ENCODE measurements at regions not wholly inside any gene's neighbourhood (a gene's known extent, or its start where the extent isn't known, plus 50 kb on each side); places are given as distances from the start of the nearest gene placed in this dataset.

- Mint-ChIP-seq H3K27ac (no peak overlapping the region), H3K27me3 (no peaks in the 10 kb centered on the region), H3K4me1 (ENCODE audit: low read depth) (no peaks in the 10 kb centered on the region), H3K36me3 (ENCODE audit: low read depth) (no peaks in the 10 kb centered on the region), H3K4me3 (no peak overlapping the region), H3K9me3 (no peaks in the 10 kb centered on the region)
- Histone ChIP-seq H3K9me3 (ENCODE audit: control insufficient read depth in 1 of 2, insufficient read depth in 1 of 2, low read length in 2 of 2) (no peaks in the 10 kb centered on the region), H3K4me3 (ENCODE audit: low read length) (no peak overlapping the region), H3K36me3 (ENCODE audit: insufficient read depth, low read length) (no peaks in the 10 kb centered on the region), H3K4me1 (ENCODE audit: insufficient read depth, low read length) (no peaks in the 10 kb centered on the region), H3K27me3 (ENCODE audit: control insufficient read depth in 1 of 2, insufficient read depth in 2 of 2, low read length in 2 of 2) (no peaks in the 10 kb centered on the region), H3K27ac (ENCODE audit: low read depth in 1 of 2, low read length in 2 of 2) (no peak overlapping the region)
- TF ChIP-seq CTCF (IDR thresholded peaks at IDR 0.05), result no peak
- no peak for DNase-seq
- no peak for ATAC-seq (ENCODE audit: poor library complexity)
- POLR2A ChIA-PET, result no interaction called here
- CTCF ChIA-PET, result no interaction called here
- intact Hi-C loops (cut with DNase I, micrococcal nuclease), result no loop called here
Measured at GRCh38 chr7:118059209-118059608, 124.8 kb upstream of the LSM8 start.

- CTCF ChIA-PET, result no interaction called here
- H3K9me3 Mint-ChIP-seq, result no peaks in the 10 kb centered on the region
- Histone ChIP-seq H3K9me3 (ENCODE audit: control insufficient read depth in 1 of 2, insufficient read depth in 1 of 2, low read length in 2 of 2) (no peaks in the 10 kb centered on the region), H3K4me3 (ENCODE audit: low read length) (no peak overlapping the region), H3K27me3 (ENCODE audit: control insufficient read depth in 1 of 2, insufficient read depth in 2 of 2, low read length in 2 of 2) (no peaks in the 10 kb centered on the region), H3K36me3 (ENCODE audit: insufficient read depth, low read length) (no peaks in the 10 kb centered on the region), H3K27ac (ENCODE audit: low read depth in 1 of 2, low read length in 2 of 2) (no peak overlapping the region), H3K4me1 (ENCODE audit: insufficient read depth, low read length) (no peaks in the 10 kb centered on the region)
- no peak for TF ChIP-seq CTCF (IDR thresholded peaks at IDR 0.05)
- ATAC-seq (ENCODE audit: poor library complexity) (no peak), DNase-seq (no peak)
- no peaks in the 10 kb centered on the region for H3K36me3 Mint-ChIP-seq (ENCODE audit: low read depth)
- no peak overlapping the region for H3K4me3 Mint-ChIP-seq
- no peak overlapping the region for H3K27ac Mint-ChIP-seq
- H3K27me3 Mint-ChIP-seq, result no peaks in the 10 kb centered on the region
- POLR2A ChIA-PET, result no interaction called here
- H3K4me1 Mint-ChIP-seq (ENCODE audit: low read depth), result no peaks in the 10 kb centered on the region
- intact Hi-C loops (cut with DNase I, micrococcal nuclease), result no loop called here
Measured at GRCh38 chr7:118060692-118061091, 123.3 kb upstream of the LSM8 start.

- no peaks in the 10 kb centered on the region for H3K27me3 Mint-ChIP-seq
- H3K27ac Mint-ChIP-seq, result no peak overlapping the region
- ChIA-PET CTCF (no interaction called here), POLR2A (no interaction called here)
- H3K9me3 ChIP-seq (ENCODE audit: control insufficient read depth in 1 of 2, insufficient read depth in 1 of 2, low read length in 2 of 2), result no peaks in the 10 kb centered on the region
- H3K27me3 ChIP-seq (ENCODE audit: control insufficient read depth in 1 of 2, insufficient read depth in 2 of 2, low read length in 2 of 2), result no peaks in the 10 kb centered on the region
- H3K9me3 Mint-ChIP-seq, result no peaks in the 10 kb centered on the region
- no peaks in the 10 kb centered on the region for H3K4me1 ChIP-seq (ENCODE audit: insufficient read depth, low read length)
- H3K4me3 ChIP-seq (ENCODE audit: low read length), result no peak overlapping the region
- intact Hi-C loops (cut with DNase I, micrococcal nuclease), result no loop called here
- no peak overlapping the region for H3K4me3 Mint-ChIP-seq
- no peaks in the 10 kb centered on the region for H3K36me3 ChIP-seq (ENCODE audit: insufficient read depth, low read length)
- ATAC-seq (ENCODE audit: poor library complexity) (no peak), DNase-seq (no peak)
- no peak overlapping the region for H3K27ac ChIP-seq (ENCODE audit: low read depth in 1 of 2, low read length in 2 of 2)
- H3K4me1 Mint-ChIP-seq (ENCODE audit: low read depth), result no peaks in the 10 kb centered on the region
- H3K36me3 Mint-ChIP-seq (ENCODE audit: low read depth), result no peaks in the 10 kb centered on the region
- TF ChIP-seq CTCF (IDR thresholded peaks at IDR 0.05), result no peak
Measured at GRCh38 chr7:118061386-118061785, 122.6 kb upstream of the LSM8 start.

Measured in CD4-positive, alpha-beta T cell (primary cell).